OCI-LY3 (cell line): ENCODE measurements at regions not wholly inside any gene's neighbourhood (a gene's known extent, or its start where the extent isn't known, plus 50 kb on each side); places are given as distances from the start of the nearest gene placed in this dataset.
"Not testable (repeated sequence)": the region's sequence is repeated elsewhere in the genome, so short reads cannot be mapped to it uniquely, and the experiment has no call there.

Experiments
- H2AFZ ChIP-seq: fragments of 200-600, 300-600 bp; shearing (Covaris generic); 2 replicates; pipeline ENCODE4 v1.6.0; 2014; ENCODE audit warnings: antibody characterized with exemption, low read depth, low read length
- H3K27ac ChIP-seq: fragments of 200-600, 300-600 bp; sonication (generic); 2 replicates; pipeline ENCODE4 v1.5.1; 2014; ENCODE audit warnings: mild to moderate bottlenecking, low read length, moderate library complexity, mixed read lengths
- H3K27me3 ChIP-seq: fragments of 200-600, 300-600 bp; sonication (generic); 2 replicates; pipeline ENCODE4 v1.6.1; 2014; ENCODE audit warnings: low read depth, low read length, mixed read lengths
- H3K36me3 ChIP-seq: fragments of 200-600, 300-600 bp; sonication (generic); replicated peaks from 2 replicates; pipeline ENCODE3; 2014; ENCODE audit warnings: low read depth, low read length, mixed read lengths
- H3K4me1 ChIP-seq: fragments of 300-600, 200-600 bp; sonication (generic); 2 replicates; pipeline ENCODE4 v1.6.1; 2014; ENCODE audit warnings: low read length, mixed read lengths
- H3K4me2 ChIP-seq: fragments of 200-600, 300-600 bp; sonication (generic); 2 replicates; pipeline ENCODE4 v1.6.1; 2014; ENCODE audit warnings: low read length, mixed read lengths
- H3K4me3 ChIP-seq: fragments of 300-600, 200-600 bp; sonication (generic); 2 replicates; pipeline ENCODE4 v1.5.1; 2014; ENCODE audit warnings: antibody characterized with exemption, mild to moderate bottlenecking, low read length, moderate library complexity
- H3K79me2 ChIP-seq: fragments of 300-600, 200-600 bp; shearing (Covaris generic); 2 replicates; pipeline ENCODE4 v1.6.1; 2014; ENCODE audit warnings: mild to moderate bottlenecking, low read length, mixed read lengths
- H3K9ac ChIP-seq: fragments of 300-600, 200-600 bp; shearing (Covaris generic); 2 replicates; pipeline ENCODE4 v1.6.0; 2014; ENCODE audit warnings: mild to moderate bottlenecking, low read length, moderate library complexity
- H3K9me3 ChIP-seq: fragments of 200-600, 300-600 bp; shearing (Covaris generic); 2 replicates; pipeline ENCODE4 v1.6.1; 2014; ENCODE audit warnings: low read length, mixed read lengths; ENCODE audit not compliant: insufficient read depth
- H4K20me1 ChIP-seq: fragments of 200-600, 300-600 bp; sonication (generic); 2 replicates; pipeline ENCODE4 v1.6.1; 2016; ENCODE audit warnings: low read length, mixed read lengths; ENCODE audit not compliant: insufficient read depth
- EZH2phosphoT487 ChIP-seq: fragments of 200-600 bp; shearing (Covaris generic); IDR thresholded peaks from 2 replicates; pipeline ENCODE4 v1.6.1; 2018; ENCODE audit warnings: antibody characterized with exemption, mixed run types, low read depth
- TF ChIP-seq, protein P1 (sequence below): fragments of 200-600, 300-600 bp; sonication (generic); IDR thresholded peaks from 2 replicates; pipeline ENCODE4 v1.5.1; 2014; ENCODE audit warnings: antibody characterized with exemption, low read length, low read depth

DNA sequence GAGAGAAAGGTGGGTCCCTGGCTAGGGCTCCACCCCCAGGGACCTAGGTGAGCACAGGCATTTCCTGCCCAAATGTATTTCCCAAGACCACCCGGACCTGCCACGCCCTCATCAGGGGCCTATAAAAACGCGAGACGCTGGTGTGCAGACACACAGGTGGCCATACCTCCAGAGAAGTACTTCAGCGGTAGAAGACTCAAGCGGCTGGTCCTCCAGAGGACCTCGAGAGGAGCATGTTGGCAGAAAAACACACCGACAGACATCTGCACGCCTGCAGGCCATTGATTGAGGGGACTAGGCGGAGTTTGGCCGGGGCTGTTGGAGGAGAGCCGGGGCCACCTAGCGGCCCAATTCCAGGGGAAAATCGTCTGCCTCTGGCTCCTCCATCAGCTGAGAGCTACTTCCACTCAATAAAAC, 695.8 kb upstream of the MMS22L start:
- Histone ChIP-seq H3K27me3 (no peaks in the 10 kb centered on the region), H3K4me2 (no peak overlapping the region), H4K20me1 (no peaks in the 10 kb centered on the region), H2AFZ (no peak overlapping the region), H3K4me3 (no peak overlapping the region), H3K27ac (no peak overlapping the region), H3K9ac (no peak overlapping the region), H3K9me3 (no peaks in the 10 kb centered on the region), H3K36me3 (no peaks in the 10 kb centered on the region), H3K79me2 (no peaks in the 10 kb centered on the region), H3K4me1 (no peaks in the 10 kb centered on the region)
- TF ChIP-seq, protein P1, sequence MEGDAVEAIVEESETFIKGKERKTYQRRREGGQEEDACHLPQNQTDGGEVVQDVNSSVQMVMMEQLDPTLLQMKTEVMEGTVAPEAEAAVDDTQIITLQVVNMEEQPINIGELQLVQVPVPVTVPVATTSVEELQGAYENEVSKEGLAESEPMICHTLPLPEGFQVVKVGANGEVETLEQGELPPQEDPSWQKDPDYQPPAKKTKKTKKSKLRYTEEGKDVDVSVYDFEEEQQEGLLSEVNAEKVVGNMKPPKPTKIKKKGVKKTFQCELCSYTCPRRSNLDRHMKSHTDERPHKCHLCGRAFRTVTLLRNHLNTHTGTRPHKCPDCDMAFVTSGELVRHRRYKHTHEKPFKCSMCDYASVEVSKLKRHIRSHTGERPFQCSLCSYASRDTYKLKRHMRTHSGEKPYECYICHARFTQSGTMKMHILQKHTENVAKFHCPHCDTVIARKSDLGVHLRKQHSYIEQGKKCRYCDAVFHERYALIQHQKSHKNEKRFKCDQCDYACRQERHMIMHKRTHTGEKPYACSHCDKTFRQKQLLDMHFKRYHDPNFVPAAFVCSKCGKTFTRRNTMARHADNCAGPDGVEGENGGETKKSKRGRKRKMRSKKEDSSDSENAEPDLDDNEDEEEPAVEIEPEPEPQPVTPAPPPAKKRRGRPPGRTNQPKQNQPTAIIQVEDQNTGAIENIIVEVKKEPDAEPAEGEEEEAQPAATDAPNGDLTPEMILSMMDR = no peak
- TF ChIP-seq EZH2phosphoT487 = no peak

DNA sequence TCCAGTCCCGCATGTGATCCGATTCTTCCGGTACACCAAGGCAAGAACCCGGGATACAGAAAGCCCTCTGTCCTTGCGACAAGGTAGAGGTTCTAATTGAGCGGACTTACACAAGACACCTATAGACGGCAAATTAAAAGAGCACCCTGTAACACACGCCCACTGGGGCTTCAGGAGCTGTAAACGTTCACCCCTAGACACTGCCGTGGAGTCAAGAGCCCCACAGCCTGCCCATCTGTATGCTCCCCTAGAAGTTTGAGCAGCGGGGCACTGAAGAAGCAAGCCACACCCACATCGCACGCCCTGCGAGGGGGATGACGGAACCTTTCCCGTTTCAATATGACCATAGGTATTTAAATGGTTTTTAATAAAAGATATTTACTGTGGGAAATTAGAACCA, 696.3 kb upstream of the MMS22L start:
- H3K4me3 ChIP-seq, H3K27me3 ChIP-seq, H3K9me3 ChIP-seq, H4K20me1 ChIP-seq, H3K36me3 ChIP-seq, H3K9ac ChIP-seq, H3K27ac ChIP-seq, H3K79me2 ChIP-seq, H3K4me1 ChIP-seq, H2AFZ ChIP-seq, H3K4me2 ChIP-seq: not testable (repeated sequence)

DNA sequence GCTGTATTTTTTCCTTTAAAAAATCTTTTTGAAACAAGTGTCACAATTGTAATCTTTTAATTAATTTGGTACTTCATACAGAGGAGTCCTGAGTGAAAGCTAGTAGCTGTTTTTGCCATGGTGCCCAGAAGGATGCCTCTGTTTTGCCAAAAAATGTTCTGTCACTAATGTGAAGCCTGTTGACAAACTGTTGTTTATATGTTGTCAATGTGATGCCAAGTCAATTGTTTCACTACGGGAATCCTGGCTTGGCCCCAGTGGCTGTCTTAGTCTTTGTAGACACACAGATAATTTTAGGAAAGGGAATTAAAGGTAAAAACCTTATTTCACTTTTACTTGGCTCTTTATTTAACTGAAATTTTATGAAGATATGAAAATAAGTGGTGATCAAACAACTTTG, 706.4 kb upstream of the MMS22L start:
- TF ChIP-seq EZH2phosphoT487 = no peak
- TF ChIP-seq, protein P1 = no peak
- Histone ChIP-seq H3K36me3 (no peaks in the 10 kb centered on the region), H3K79me2 (no peaks in the 10 kb centered on the region), H3K9ac (no peak overlapping the region), H3K4me1 (no peaks in the 10 kb centered on the region), H2AFZ (no peak overlapping the region), H3K4me2 (no peak overlapping the region), H3K4me3 (no peak overlapping the region), H4K20me1 (no peaks in the 10 kb centered on the region), H3K27ac (no peak overlapping the region), H3K27me3 (no peaks in the 10 kb centered on the region), H3K9me3 (no peaks in the 10 kb centered on the region)

DNA sequence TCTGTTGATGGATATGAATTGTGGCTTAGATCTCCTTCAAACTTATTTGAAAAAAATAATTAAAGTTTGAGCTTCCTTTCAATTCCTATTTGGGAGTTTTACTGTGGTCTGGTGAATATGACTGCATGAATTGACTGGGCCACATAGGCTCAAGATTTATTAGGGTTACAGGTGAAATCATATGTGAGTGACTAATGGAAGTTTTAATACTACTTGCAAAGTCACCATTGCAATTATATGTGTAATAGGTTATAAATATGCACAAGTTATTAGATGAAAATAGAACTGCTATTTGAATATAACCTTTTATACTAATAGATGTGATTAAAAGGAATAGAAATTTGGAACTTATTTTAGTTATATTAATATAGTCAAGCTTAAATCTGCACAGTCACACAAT, 712.1 kb upstream of the MMS22L start:
- TF ChIP-seq EZH2phosphoT487 = no peak
- TF ChIP-seq, protein P1 = no peak
- Histone ChIP-seq H3K27me3 (no peaks in the 10 kb centered on the region), H4K20me1 (no peaks in the 10 kb centered on the region), H3K4me3 (no peak overlapping the region), H3K36me3 (no peaks in the 10 kb centered on the region), H3K79me2 (no peaks in the 10 kb centered on the region), H3K27ac (no peak overlapping the region), H3K4me1 (no peaks in the 10 kb centered on the region), H2AFZ (no peak overlapping the region), H3K9ac (no peak overlapping the region), H3K9me3 (no peaks in the 10 kb centered on the region), H3K4me2 (no peak overlapping the region)

DNA sequence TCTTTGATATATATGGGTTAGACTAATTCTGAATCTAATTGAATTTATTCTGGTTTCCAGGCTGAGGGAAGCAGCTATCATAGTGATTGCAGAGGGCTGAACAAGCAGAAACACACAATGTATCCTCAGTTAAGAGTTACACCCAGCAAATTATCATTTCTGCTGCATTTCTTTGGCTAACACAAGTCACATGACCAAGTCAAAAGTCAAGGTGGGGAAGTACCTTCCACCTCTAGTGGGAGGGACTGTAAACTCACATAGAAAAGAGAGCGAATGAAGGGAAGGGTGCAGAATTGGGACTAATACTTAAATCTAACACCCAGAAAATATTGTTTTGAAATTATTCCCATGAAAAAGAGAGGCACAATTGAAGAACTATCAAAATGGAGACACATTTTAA, 719.7 kb upstream of the MMS22L start:
- Histone ChIP-seq H3K4me3 (no peak overlapping the region), H3K9me3 (no peaks in the 10 kb centered on the region), H4K20me1 (no peaks in the 10 kb centered on the region), H3K27ac (no peak overlapping the region), H3K4me2 (no peak overlapping the region), H3K79me2 (no peaks in the 10 kb centered on the region), H2AFZ (no peak overlapping the region), H3K36me3 (no peaks in the 10 kb centered on the region), H3K4me1 (no peaks in the 10 kb centered on the region), H3K9ac (no peak overlapping the region), H3K27me3 (no peaks in the 10 kb centered on the region)
- TF ChIP-seq, protein P1 = no peak
- no peak for TF ChIP-seq EZH2phosphoT487
